ENCODE measurements at regions not wholly inside any gene's neighbourhood (a gene's known extent, or its start where the extent isn't known, plus 50 kb on each side); places are given as distances from the start of the nearest gene placed in this dataset.

- H2AFZ ChIP-seq (ENCODE audit: low read length): no peak overlapping the region
- H3K4me1 ChIP-seq (ENCODE audit: insufficient read depth, low read length, poor library complexity, severe bottlenecking): no peaks in the 10 kb centered on the region
- H3K9ac ChIP-seq (ENCODE audit: low read depth, low read length, poor library complexity, severe bottlenecking): no peak overlapping the region
- no peaks in the 10 kb centered on the region for H3F3A ChIP-seq (ENCODE audit: low read depth)
- no peak overlapping the region for H3K4me2 ChIP-seq (ENCODE audit: low read depth, low read length, poor library complexity, severe bottlenecking)
- H3K9me2 ChIP-seq (replicated peaks; ENCODE audit: low read depth, low read length): no peaks in the 10 kb centered on the region
- H3K9me3 ChIP-seq (ENCODE audit: insufficient read depth, low read depth, low read length): no peaks in the 10 kb centered on the region
- H3K36me3 ChIP-seq (ENCODE audit: insufficient read depth, low read length): no peaks in the 10 kb centered on the region
- H3K79me2 ChIP-seq (ENCODE audit: insufficient read depth, low read length): no peaks in the 10 kb centered on the region
- no peak for TF ChIP-seq EZH2phosphoT487 (IDR thresholded peaks at IDR 0.05; ENCODE audit: borderline replicate concordance)
- no peak for TF ChIP-seq CTCF (conservative IDR thresholded peaks at IDR 0.05; ENCODE audit: low read length)
- H4K20me1 ChIP-seq (ENCODE audit: insufficient read depth, low read length, poor library complexity, severe bottlenecking): no peaks in the 10 kb centered on the region
- no peak overlapping the region for H3K4me3 ChIP-seq (ENCODE audit: low read length, poor library complexity, severe bottlenecking)
- H3K27me3 ChIP-seq (ENCODE audit: insufficient read depth, low read length, poor library complexity, severe bottlenecking): no peaks in the 10 kb centered on the region
Observed at GRCh38 chr10:3588816-3589215, 196.2 kb downstream of the KLF6 start.

GRCh38 chr10:3588346-3588745 is 196.7 kb downstream of the KLF6 start:
- no peaks in the 10 kb centered on the region for H3K9me3 ChIP-seq (ENCODE audit: insufficient read depth, low read depth, low read length)
- H3K4me2 ChIP-seq (ENCODE audit: low read depth, low read length, poor library complexity, severe bottlenecking): no peak overlapping the region
- no peaks in the 10 kb centered on the region for H3K36me3 ChIP-seq (ENCODE audit: insufficient read depth, low read length)
- no peak for TF ChIP-seq EZH2phosphoT487 (IDR thresholded peaks at IDR 0.05; ENCODE audit: borderline replicate concordance)
- no peak for TF ChIP-seq CTCF (conservative IDR thresholded peaks at IDR 0.05; ENCODE audit: low read length)
- no peak overlapping the region for H3K4me3 ChIP-seq (ENCODE audit: low read length, poor library complexity, severe bottlenecking)
- no peak overlapping the region for H3K9ac ChIP-seq (ENCODE audit: low read depth, low read length, poor library complexity, severe bottlenecking)
- no peaks in the 10 kb centered on the region for H3F3A ChIP-seq (ENCODE audit: low read depth)
- H3K4me1 ChIP-seq (ENCODE audit: insufficient read depth, low read length, poor library complexity, severe bottlenecking): no peaks in the 10 kb centered on the region
- no peak overlapping the region for H2AFZ ChIP-seq (ENCODE audit: low read length)
- H3K27me3 ChIP-seq (ENCODE audit: insufficient read depth, low read length, poor library complexity, severe bottlenecking): no peaks in the 10 kb centered on the region
- no peaks in the 10 kb centered on the region for H4K20me1 ChIP-seq (ENCODE audit: insufficient read depth, low read length, poor library complexity, severe bottlenecking)
- H3K9me2 ChIP-seq (replicated peaks; ENCODE audit: low read depth, low read length): no peaks in the 10 kb centered on the region
- H3K79me2 ChIP-seq (ENCODE audit: insufficient read depth, low read length): no peaks in the 10 kb centered on the region

- TF ChIP-seq CTCF (conservative IDR thresholded peaks at IDR 0.05; ENCODE audit: low read length) (no peak), EZH2phosphoT487 (IDR thresholded peaks at IDR 0.05; ENCODE audit: borderline replicate concordance) (no peak)
- Histone ChIP-seq H3K4me3 (ENCODE audit: low read length, poor library complexity, severe bottlenecking) (no peak overlapping the region), H3K4me2 (ENCODE audit: low read depth, low read length, poor library complexity, severe bottlenecking) (no peak overlapping the region), H3F3A (ENCODE audit: low read depth) (no peaks in the 10 kb centered on the region), H3K4me1 (ENCODE audit: insufficient read depth, low read length, poor library complexity, severe bottlenecking) (no peaks in the 10 kb centered on the region), H3K9me3 (ENCODE audit: insufficient read depth, low read depth, low read length) (no peaks in the 10 kb centered on the region), H3K9me2 (replicated peaks; ENCODE audit: low read depth, low read length) (no peaks in the 10 kb centered on the region), H3K79me2 (ENCODE audit: insufficient read depth, low read length) (no peaks in the 10 kb centered on the region), H3K27me3 (ENCODE audit: insufficient read depth, low read length, poor library complexity, severe bottlenecking) (no peaks in the 10 kb centered on the region), H3K9ac (ENCODE audit: low read depth, low read length, poor library complexity, severe bottlenecking) (no peak overlapping the region), H2AFZ (ENCODE audit: low read length) (no peak overlapping the region), H3K36me3 (ENCODE audit: insufficient read depth, low read length) (no peaks in the 10 kb centered on the region), H4K20me1 (ENCODE audit: insufficient read depth, low read length, poor library complexity, severe bottlenecking) (no peaks in the 10 kb centered on the region)
Observed at GRCh38 chr10:3584926-3585784, 199.9 kb downstream of the KLF6 start.
